ENCODE measurements at regions not wholly inside any gene's neighbourhood (a gene's known extent, or its start where the extent isn't known, plus 50 kb on each side); places are given as distances from the start of the nearest gene placed in this dataset.

DNA sequence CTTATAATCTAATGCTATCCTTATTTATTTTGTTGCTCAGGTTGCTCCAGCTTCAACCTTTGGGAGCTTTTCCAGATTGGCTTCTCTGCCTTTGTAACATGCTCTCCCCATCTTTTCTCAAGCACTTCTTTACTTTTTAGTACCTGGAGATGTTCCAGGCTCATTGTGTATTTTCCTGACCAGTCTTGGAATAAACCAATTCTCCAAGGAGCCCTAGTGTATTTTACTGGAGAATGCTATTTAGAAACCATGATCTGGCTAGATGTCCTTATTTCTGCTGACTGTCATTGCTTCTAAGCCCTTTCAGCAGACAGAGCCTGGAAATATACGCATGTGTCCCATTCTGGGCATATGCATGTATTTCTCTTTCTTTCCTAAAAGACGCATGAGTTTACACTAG is 95.7 kb downstream of the EMX2 start:
- DNase-seq (ENCODE audit: low read depth in 2 of 2) = no peak

DNA sequence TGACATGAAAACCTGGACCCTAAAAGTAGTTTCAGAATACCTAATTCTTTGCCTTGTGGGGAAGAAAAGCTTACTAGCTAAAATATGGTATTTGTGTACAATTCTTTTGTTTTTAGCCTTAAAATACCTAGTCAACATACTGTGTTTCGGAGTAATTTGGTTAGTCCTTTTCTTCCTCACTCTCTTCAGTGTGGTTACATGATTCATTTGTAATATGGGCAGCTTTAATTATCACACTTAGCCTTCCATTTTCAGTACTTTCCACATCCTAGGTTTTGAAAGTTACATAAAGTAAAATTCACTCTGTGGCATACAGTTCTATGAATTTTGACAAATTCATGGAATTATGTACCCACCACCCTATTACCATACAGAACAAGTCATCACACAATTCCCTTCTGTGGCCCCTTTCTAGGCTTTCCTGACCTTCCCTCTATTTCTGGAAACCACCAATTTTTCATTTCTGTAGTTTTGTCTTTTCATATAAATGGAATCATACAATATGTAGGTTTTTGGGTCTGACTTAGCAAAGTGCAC is 96.2 kb downstream of the EMX2 start:
- no peak for DNase-seq (ENCODE audit: low read depth in 2 of 2)

DNA sequence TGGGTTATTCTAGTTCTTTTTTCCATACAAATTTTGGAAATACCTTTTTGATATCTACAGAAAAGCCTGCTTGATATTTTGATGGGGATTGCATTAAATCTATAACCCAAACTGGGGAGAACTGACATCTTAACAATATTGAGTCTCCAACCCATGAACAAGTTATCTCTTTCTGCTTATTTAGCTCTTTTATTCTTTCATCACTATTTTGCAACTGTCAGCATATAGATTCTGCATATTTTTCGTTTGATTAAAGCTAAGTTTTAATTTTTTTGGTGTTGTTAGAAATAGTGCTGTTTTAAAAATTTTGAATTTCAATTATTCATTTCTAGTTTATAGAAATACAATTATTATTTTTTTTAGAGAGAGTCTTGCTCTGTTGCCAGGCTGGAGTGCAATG is 97.9 kb downstream of the EMX2 start:
- DNase-seq (ENCODE audit: low read depth in 2 of 2) = no peak

DNA sequence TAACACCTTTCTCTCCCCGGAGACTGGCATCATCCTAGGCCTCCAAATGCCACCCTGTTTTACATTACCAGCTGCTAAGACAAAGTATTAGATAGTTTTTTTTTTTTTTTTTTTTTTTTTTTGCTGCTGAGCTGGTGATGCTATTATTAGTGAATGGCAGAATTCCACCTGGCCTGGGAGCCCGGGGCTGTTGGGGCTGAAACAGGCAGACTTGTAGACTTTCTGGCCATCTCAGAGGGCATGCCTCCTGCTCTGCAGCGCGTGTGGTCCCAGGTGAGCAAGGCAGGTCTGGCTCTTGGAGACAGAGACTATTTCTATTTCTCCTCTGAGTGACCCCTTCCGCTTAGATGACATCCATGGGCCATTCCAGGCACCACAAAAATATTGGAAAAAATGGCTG is 104.2 kb downstream of the EMX2 start:
- no peak for DNase-seq (ENCODE audit: low read depth in 2 of 2)

DNA sequence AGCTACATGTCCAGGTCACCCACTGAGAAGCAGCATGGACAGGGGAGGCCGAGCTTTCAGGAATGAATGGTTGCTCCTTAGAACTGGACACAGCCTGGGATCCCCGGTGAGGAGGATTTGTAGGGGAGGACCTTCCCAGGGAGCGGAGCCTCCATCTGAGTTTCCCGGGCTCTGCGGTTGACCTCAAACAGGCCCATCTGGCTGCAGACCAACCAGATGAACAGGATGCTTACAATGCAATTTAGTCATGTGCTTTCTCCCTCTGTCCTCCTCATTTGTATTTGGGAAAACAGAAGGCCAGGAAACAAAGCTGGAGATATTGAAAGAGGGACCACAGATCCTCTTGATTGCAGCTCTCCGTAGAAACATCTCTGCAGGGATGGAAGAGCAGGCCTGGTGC is 104.8 kb downstream of the EMX2 start:
- no peak for DNase-seq (ENCODE audit: low read depth in 2 of 2)

DNA sequence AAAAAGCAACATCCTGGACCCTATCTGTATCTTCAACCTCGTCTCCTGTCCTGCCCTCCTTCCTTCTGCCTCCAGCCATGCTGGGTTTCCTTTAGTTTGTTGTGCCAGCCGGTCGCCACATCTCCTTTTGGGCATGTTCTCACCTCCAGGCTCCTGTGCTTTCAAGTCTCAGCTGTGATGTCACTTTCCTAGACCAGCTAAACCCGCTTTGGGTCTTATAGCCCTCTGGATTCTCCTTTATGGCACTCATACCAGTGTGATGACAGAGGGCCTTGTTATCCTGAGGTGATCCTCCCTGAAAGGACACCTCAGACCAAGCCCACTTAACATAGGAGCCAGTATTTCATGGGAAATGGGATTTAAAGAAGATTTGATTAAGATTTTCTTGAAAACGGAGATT is 108.6 kb downstream of the EMX2 start:
- DNase-seq (ENCODE audit: low read depth in 2 of 2) = no peak

DNA sequence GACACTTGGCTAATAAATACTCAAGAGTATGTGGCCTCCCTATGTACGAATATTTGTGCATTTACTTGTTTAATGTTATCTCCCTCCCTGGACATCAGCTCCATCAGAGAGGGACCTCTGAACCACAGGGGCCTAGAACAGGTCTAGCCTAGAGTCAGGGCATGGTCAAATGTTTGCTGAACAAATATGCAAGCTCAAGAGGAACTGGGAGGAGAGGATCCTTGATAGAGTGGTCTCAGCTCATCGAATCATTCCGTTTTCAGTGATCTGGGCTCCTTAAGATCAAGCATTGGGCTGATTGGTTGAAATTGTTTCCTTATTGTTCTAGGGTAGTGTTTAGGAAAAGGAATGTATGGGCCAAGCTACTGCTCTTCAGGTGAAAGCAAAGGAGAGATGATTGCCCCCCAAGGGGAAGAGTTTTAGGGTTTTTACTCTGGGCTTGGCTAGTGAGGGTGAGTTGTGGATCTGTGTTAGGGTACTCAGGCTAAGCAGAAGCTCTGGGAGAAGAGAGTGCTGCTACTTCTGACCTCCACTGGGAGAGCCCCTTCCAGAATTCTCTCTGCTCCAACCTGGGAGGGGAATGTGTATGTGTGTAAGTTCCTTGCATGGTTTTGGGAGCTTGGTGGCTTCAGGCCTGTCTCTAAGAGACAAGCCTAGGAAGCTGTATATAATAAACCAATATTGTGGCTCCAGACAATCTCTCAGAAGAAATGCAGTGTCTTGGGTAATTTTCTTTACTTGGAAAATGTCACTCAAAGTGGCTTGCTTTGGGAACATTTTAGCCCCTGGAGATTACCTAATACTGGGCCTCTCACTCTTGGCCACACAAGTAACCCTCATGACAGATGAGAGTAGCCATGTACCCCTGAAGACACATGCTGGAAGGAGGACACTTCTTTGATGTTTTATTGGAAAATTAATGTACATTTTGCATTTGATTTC is 110.0 kb downstream of the EMX2 start:
- no peak for DNase-seq (ENCODE audit: low read depth in 2 of 2)

DNA sequence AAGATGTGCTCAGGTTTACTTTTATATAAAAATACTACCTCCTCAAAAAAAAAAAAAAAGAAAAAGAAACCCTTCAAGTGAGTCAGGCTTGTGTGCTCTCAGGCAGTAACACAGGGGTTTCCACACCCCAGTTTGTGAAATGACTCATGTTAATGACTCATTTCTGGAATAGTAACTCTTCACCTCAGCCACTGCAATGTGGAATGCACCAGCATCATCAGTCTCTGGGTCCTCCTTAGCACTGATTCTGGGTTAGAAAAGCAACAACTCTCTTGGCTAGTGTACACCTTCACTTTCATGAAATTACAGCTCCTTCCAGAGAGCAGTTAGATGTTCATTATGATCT is 110.6 kb downstream of the EMX2 start:
- DNase-seq (ENCODE audit: low read depth in 2 of 2) = no peak

DNA sequence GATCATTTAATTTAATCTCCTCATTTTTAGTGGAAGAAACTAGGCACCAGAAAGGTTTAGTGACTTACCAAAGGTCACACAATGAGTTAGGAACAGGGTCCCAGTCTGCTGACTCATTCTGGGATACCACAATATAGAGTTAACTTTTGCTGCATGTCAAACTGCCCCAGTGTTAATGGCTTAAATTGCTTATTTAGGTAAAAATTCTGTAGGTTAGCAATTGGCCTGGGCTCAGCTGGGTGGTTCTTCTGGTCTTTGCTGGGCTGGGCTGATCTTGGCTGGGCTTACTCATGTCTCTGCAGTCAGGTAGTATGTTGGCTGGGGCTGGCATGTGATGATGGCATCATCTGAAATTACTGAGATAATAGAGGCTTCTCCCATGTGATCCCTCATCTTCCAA is 111.6 kb downstream of the EMX2 start:
- DNase-seq (ENCODE audit: low read depth in 2 of 2) = no peak

DNA sequence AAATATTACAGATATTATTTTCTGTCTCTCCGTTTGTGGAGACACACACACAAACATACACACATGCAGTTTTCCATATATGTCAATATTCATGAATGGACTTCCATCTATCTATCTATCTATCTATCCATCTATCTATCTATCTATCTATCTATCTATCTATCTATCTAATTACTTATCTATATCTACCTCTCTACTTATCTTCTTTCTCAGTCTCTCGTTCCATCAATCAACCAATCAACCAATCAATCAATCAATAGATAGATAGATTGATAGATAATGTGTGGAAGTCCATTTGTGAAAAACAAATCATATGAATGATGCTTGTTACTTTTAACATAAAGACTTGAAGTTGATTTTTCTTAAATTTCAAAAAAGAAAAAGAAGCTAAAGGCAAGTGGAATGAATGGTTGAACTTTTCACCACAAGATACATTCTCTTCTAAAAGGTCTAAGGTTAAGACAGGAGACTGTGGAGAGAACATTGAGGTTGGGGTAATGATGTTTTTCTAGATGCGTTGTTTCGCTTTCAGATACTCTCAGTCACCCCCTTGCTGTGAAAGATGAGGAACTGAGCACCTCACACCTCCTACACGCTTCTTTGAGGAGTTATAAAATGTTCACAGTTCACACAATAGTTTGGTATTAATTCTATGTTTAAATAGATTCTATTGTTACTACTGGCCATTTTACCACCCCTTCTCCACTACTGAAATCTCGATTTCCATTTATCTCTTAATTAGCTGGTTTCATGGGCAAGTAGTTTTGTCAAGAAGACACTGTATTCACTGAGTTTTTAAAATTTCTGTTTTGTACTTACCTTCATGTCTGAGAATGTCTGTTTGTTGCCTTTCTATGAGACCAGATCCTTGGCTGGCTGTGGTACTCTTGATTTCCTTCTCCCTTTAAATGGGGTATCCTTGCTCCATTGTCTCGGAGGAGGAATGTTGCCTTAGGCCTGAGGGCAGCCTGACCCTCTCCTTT is 114.1 kb downstream of the EMX2 start:
- DNase-seq (ENCODE audit: low read depth in 2 of 2) = no peak

DNA sequence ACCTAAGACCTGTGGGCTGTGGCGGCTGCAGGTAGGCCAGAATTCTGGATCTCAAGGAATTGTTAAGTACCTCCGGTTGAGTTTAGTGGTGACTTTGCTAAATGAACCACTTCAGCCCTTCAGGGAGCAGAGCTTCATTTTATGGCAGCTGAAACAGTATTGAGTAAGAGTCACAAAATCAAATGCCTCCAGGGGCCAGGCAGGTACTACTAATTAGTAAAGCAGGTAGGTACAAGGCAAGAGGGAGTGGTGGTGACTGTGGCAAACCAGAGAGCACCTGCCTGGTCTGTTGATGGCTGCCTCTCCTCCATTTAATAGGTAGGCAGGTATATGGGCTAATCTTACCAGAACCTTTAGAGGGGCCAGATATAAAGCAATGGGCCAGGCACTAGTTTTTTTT is 118.8 kb downstream of the EMX2 start:
- DNase-seq (ENCODE audit: low read depth in 2 of 2) = no peak

DNA sequence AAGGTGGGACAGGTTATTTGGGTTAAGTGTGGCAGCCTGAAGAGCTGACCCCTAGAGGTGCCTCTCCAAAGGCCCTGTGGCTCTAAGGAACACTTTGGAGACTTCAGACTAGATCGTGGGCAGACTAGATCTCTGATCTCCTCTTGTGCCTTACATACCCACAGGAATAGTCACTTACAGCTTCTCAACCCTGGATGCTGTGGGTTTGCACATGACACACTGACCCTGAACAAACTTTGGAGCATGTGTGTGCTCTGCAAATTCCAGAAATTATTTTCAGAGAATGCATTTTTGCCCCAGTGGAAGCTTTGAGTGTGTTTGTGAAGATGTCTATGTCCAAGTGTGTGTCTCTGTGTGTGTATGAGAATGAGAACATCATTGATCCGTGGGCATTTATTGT is 119.6 kb downstream of the EMX2 start:
- no peak for DNase-seq (ENCODE audit: low read depth in 2 of 2)

DNA sequence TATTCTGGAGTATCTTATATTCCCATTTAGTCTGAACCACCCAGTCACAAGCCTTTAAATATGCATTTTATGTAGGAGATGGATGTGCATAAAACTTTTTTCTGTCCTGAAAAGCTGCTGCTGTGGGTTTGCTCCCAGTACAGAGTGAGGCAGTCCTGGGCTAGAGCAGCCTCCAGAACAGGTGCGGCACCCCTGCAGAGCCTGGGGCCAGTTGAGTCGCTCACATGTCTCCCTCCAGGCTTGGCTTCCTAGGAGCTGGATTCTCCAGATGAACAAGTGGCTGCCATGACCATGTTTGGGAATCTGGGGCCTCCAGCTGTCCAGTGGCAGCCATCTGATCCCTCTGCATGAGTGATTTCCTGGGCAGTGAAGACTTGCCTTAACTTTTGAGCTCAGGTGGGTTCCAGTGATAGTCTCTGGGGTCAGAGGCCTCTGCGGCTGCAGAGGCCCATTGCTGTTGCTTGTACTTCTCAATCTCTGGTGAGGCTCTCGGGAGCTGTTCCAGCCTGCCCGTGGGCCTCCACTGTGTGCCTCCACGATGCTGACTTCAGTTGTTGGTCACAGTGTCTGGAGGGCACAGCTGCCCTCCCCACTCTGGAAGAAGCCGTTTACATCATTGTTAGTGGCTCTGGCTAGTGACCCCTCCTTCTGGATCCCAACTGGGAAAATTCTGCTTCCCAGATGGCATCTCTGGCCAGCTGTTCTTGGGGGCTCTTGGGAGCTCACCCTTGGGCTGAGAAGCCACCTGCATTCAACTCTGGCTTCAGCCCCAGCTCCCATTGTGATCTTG is 120.4 kb downstream of the EMX2 start:
- no peak for DNase-seq (ENCODE audit: low read depth in 2 of 2)

DNA sequence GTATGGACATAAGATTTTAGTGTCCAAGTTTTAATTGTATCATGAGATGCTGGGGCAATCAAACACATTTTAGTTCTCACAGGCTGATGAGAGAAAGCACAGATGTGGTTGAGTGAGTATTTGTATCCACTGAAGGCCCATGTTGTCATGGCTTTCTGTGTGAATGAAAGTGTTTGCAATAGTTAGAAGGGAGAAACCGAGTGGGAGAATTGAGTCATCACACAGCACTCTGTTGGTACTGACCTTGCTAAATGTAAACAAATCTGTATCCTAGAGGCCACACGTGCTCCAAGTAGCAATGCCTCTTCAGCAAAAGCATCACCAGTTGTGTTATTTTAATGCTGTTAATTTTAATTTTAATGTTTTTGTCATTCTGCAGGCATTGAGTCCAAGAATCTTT is 121.2 kb downstream of the EMX2 start:
- DNase-seq (ENCODE audit: low read depth in 2 of 2) = peak in 1 of 2 donors; percentile 3

DNA sequence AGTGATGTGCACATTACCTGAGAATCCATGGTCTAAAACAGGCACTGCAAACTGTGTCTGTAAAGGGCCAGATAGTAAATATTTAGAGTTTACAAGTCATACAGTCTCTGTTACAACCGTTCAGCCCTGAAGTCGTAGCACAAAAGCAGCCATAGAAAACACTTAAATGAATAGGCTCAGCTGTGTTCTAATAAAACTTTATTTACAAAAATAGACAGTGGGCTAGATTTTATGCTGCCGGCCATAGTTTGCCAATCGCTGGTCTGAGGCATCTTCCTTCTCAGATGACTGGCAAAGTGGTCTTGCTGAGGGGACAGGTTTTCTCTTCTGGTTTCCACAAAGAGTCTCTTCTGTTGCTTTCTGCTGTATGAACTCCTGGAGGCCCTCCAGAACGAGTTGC is 121.7 kb downstream of the EMX2 start:
- DNase-seq (ENCODE audit: low read depth in 2 of 2) = no peak

DNA sequence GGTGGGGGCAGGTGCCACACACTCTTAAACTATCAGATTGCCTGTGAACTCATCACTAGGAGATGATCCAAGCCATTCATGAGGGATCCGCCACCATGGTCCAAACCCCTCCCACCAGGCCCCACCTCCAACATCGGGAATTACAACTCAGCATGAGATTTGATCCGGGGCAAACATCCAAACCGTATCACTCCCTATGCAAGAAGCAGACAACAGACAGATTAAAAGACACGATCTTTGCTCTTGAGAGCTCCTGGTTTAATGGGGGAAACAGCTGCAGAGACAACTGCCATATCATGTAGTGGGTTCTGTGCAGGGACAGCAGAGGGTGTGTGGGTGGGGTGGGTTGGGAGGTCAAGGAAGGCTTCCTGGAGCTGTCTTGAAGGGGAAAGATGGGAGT is 123.6 kb downstream of the EMX2 start:
- DNase-seq (ENCODE audit: low read depth in 2 of 2) = no peak

DNA sequence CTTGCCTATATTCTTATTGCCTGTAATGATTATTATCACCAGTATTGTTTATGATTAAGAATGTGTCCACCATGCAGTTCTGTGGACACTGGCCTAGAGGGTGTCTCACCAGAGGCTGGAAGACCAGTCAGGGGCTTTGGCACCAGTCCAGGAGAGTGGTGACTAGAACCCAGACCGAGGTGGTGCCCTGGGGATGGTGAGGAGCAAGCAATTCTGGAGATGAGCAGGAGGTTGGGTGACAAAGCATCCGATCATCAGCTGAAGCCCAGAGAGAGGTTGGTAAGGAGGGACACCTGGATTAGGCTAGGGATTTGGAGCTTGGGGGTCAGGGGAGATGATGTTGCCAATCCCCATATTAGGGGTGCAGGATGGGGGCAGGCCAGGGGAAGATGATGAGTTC is 124.4 kb downstream of the EMX2 start:
- no peak for DNase-seq (ENCODE audit: low read depth in 2 of 2)

DNA sequence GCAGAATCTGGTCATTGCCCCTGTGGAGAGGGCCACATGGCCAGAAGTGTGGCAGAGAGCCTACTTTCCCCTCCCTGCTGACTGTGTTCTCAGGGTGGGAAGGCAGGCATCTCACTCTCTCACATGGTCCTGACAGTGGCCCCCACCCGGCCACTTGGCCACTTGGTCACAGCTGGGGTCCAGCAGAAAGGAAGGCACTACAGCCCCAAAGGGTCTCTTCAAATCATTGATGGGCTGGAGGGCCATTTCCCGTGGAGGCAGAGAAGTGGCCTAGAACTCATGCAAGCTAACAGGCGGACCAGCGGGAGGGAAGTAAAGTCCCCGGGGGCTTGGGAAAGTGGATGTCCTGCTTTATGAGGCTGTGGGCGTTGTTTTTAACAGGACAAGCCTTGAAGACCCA is 125.3 kb downstream of the EMX2 start:
- no peak for DNase-seq (ENCODE audit: low read depth in 2 of 2)

DNA sequence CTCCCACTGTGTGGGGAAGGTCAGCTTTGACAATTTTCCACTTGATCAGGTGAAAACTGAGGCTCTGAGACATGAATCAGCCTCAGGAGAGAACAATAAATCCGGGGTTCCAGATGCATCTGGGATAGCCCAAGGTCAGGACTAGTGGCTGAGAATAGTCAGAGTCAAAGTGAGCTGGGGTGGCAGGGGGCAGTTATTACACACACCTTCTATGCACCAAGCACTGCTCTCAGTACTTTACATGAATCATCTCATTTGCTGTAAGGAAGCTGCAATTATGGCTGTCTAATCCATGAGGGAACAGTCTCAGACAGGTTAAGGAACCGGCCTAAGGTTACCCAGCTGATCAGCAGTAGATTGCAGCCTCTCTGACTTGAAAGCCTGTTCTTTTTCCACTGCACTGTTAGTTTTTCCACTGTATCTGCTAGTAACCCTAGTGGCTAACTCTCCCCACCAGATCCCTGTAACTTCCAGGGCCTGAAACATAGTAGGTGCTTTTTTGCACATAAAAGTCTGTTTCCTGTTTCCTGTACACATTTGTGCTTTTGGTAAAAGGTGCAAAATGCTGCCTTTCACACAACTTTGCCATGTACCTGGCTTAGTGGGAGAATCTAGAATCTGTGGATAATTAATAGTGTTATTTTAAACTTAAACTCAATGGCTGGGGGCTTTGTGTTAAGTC is 125.9 kb downstream of the EMX2 start:
- DNase-seq (ENCODE audit: low read depth in 2 of 2) = no peak

DNA sequence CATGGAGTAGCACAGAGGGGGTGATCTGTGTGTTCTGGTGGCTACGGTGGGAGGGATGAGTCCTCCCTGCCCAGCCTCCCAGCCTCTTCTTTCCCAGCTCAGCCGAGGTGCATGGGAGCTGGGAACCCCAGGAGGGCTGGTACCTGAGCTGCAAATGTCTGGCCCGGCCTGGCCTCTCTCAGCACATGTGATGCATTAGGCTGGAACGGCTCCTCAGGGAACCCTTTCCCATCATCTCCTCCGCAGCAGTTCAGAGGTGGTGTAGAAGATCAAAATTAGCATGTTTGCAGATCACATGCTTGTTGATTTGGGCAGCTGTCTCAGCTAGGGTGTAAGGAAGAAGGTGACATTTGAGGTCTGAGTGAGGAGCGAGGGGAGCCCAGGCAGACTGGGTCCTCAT is 126.6 kb downstream of the EMX2 start:
- no peak for DNase-seq (ENCODE audit: low read depth in 2 of 2)

Measured in dermis microvascular lymphatic vessel endothelial cell (primary cell).